RWPE2 (cell line): ENCODE measurements at regions not wholly inside any gene's neighbourhood (a gene's known extent, or its start where the extent isn't known, plus 50 kb on each side); places are given as distances from the start of the nearest gene placed in this dataset.
"Not testable (repeated sequence)": the region's sequence is repeated elsewhere in the genome, so short reads cannot be mapped to it uniquely, and the experiment has no call there.

Source experiments
- ATAC-seq: fragments of 200-7000 bp; cut with Tn5 transposase; 3 replicates; pipeline ENCODE4 v1.9.1; 2021; ENCODE audit warnings: low read depth
- DNase-seq: peaks from one replicate; pipeline ENCODE4 v3.0.0-alpha.2; 2020; ENCODE audit warnings: low spot score
- H3K27ac ChIP-seq: fragments of 450-650 bp; 2 replicates; pipeline ENCODE4 v1.5.1; 2017; ENCODE audit warnings: mild to moderate bottlenecking; ENCODE audit not compliant: poor library complexity, severe bottlenecking
- H3K27me3 ChIP-seq: fragments of 250-450 bp; sonication (Bioruptor Pico); 2 replicates; pipeline ENCODE4 v1.5.1; 2021; ENCODE audit warnings: mild to moderate bottlenecking, moderate library complexity; ENCODE audit not compliant: insufficient read depth, poor library complexity, severe bottlenecking
- H3K36me3 ChIP-seq: fragments of 250-450 bp; sonication (Bioruptor Pico); 2 replicates; pipeline ENCODE4 v1.5.1; 2020; ENCODE audit warnings: low read depth, mild to moderate bottlenecking, moderate library complexity
- H3K4me1 ChIP-seq: fragments of 250-450 bp; sonication (Bioruptor Pico); 2 replicates; pipeline ENCODE4 v1.5.1; 2021; ENCODE audit warnings: mild to moderate bottlenecking, moderate library complexity; ENCODE audit not compliant: insufficient read depth, poor library complexity, severe bottlenecking
- H3K4me3 ChIP-seq: fragments of 250-450 bp; sonication (Bioruptor Pico); 2 replicates; pipeline ENCODE4 v1.5.1; 2021; ENCODE audit warnings: mild to moderate bottlenecking, moderate library complexity; ENCODE audit not compliant: severe bottlenecking
- H3K9me3 ChIP-seq: fragments of 250-450 bp; sonication (Bioruptor Pico); 2 replicates; pipeline ENCODE4 v1.5.1; 2021; ENCODE audit warnings: mild to moderate bottlenecking, moderate library complexity; ENCODE audit not compliant: severe bottlenecking

GRCh38 chr2:111299635-111300034, 178.9 kb downstream of the BCL2L11 start:
- H3K9me3 ChIP-seq, ATAC-seq, H3K36me3 ChIP-seq, H3K27ac ChIP-seq, H3K27me3 ChIP-seq, H3K4me3 ChIP-seq, H3K4me1 ChIP-seq, DNase-seq: not testable (repeated sequence)

- H3K9me3 ChIP-seq, H3K36me3 ChIP-seq, ATAC-seq, H3K4me3 ChIP-seq, DNase-seq, H3K27me3 ChIP-seq, H3K27ac ChIP-seq, H3K4me1 ChIP-seq: not testable (repeated sequence)
These were observed 181.0 kb downstream of the BCL2L11 start for GRCh38 chr2:111301677-111302076.

GRCh38 chr2:111302397-111303218, 181.9 kb downstream of the BCL2L11 start:
- ATAC-seq, H3K36me3 ChIP-seq, H3K4me3 ChIP-seq, DNase-seq, H3K27me3 ChIP-seq, H3K9me3 ChIP-seq, H3K27ac ChIP-seq, H3K4me1 ChIP-seq: not testable (repeated sequence)

- not testable (repeated sequence) for H3K4me3 ChIP-seq, H3K27me3 ChIP-seq, H3K9me3 ChIP-seq, ATAC-seq, H3K36me3 ChIP-seq, H3K4me1 ChIP-seq, DNase-seq, H3K27ac ChIP-seq
These were observed 186.6 kb downstream of the BCL2L11 start for GRCh38 chr2:111307302-111307701.

GRCh38 chr2:111309231-111310075, 188.7 kb downstream of the BCL2L11 start:
- H3K4me3 ChIP-seq, H3K36me3 ChIP-seq, H3K9me3 ChIP-seq, H3K4me1 ChIP-seq, ATAC-seq, H3K27me3 ChIP-seq, H3K27ac ChIP-seq, DNase-seq: not testable (repeated sequence)

- ATAC-seq, H3K27me3 ChIP-seq, H3K4me3 ChIP-seq, H3K36me3 ChIP-seq, DNase-seq, H3K27ac ChIP-seq, H3K4me1 ChIP-seq, H3K9me3 ChIP-seq: not testable (repeated sequence)
These were observed 189.7 kb downstream of the BCL2L11 start for GRCh38 chr2:111310395-111310794.

GRCh38 chr2:111311568-111311967, 190.9 kb downstream of the BCL2L11 start:
- H3K4me3 ChIP-seq, H3K9me3 ChIP-seq, H3K27ac ChIP-seq, DNase-seq, H3K36me3 ChIP-seq, H3K27me3 ChIP-seq, H3K4me1 ChIP-seq, ATAC-seq: not testable (repeated sequence)

- not testable (repeated sequence) for DNase-seq, H3K27me3 ChIP-seq, H3K27ac ChIP-seq, H3K9me3 ChIP-seq, H3K36me3 ChIP-seq, ATAC-seq, H3K4me3 ChIP-seq, H3K4me1 ChIP-seq
These were observed 192.3 kb downstream of the BCL2L11 start for GRCh38 chr2:111312897-111313607.

GRCh38 chr2:111313711-111314110, 193.0 kb downstream of the BCL2L11 start:
- not testable (repeated sequence) for H3K27me3 ChIP-seq, H3K27ac ChIP-seq, H3K9me3 ChIP-seq, DNase-seq, H3K4me1 ChIP-seq, ATAC-seq, H3K4me3 ChIP-seq, H3K36me3 ChIP-seq

- H3K4me3 ChIP-seq, H3K27ac ChIP-seq, H3K4me1 ChIP-seq, H3K36me3 ChIP-seq, H3K27me3 ChIP-seq, DNase-seq, H3K9me3 ChIP-seq: not testable (repeated sequence)
- peak; percentile 63; the same call in 2 of the 3 replicates for ATAC-seq
These were observed 194.6 kb downstream of the BCL2L11 start for GRCh38 chr2:111315188-111315917.
